ENCODE measurements at regions not wholly inside any gene's neighbourhood (a gene's known extent, or its start where the extent isn't known, plus 50 kb on each side); places are given as distances from the start of the nearest gene placed in this dataset.

GRCh38 chr3:118011910-118012309, 1022.7 kb downstream of the IGSF11 start:
- TF ChIP-seq, protein P1, sequence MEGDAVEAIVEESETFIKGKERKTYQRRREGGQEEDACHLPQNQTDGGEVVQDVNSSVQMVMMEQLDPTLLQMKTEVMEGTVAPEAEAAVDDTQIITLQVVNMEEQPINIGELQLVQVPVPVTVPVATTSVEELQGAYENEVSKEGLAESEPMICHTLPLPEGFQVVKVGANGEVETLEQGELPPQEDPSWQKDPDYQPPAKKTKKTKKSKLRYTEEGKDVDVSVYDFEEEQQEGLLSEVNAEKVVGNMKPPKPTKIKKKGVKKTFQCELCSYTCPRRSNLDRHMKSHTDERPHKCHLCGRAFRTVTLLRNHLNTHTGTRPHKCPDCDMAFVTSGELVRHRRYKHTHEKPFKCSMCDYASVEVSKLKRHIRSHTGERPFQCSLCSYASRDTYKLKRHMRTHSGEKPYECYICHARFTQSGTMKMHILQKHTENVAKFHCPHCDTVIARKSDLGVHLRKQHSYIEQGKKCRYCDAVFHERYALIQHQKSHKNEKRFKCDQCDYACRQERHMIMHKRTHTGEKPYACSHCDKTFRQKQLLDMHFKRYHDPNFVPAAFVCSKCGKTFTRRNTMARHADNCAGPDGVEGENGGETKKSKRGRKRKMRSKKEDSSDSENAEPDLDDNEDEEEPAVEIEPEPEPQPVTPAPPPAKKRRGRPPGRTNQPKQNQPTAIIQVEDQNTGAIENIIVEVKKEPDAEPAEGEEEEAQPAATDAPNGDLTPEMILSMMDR (IDR thresholded peaks at IDR 0.05): no peak
- TF ChIP-seq POLR2AphosphoS5 (IDR thresholded peaks at IDR 0.05) (no peak), POLR2A (IDR thresholded peaks at IDR 0.05) (no peak), EP300 (IDR thresholded peaks at IDR 0.05) (no peak)
